H9 (cell line): ENCODE measurements at regions not wholly inside any gene's neighbourhood (a gene's known extent, or its start where the extent isn't known, plus 50 kb on each side); places are given as distances from the start of the nearest gene placed in this dataset.

ENCODE experiments used
- DNase-seq: peaks from one replicate; pipeline ENCODE4 v3.0.0-alpha.2; 2017
- H2AFZ ChIP-seq: one replicate; pipeline ENCODE4 v1.6.1; 2013; ENCODE audit warnings: mild to moderate bottlenecking, low read length, control low read depth, moderate library complexity
- H2AK5ac ChIP-seq: 2 replicates; pipeline ENCODE4 v1.6.1; 2013; ENCODE audit warnings: low read length, control low read depth, mixed read lengths; ENCODE audit not compliant: insufficient read length
- H2BK120ac ChIP-seq: one replicate; pipeline ENCODE4 v1.6.1; 2013; ENCODE audit warnings: low read depth, mild to moderate bottlenecking, low read length, control low read depth, inconsistent platforms; ENCODE audit not compliant: poor library complexity, severe bottlenecking
- H2BK12ac ChIP-seq: 2 replicates; pipeline ENCODE4 v1.6.1; 2013; ENCODE audit warnings: low read length, control low read depth, mixed read lengths, low read depth; ENCODE audit not compliant: insufficient read length
- H2BK15ac ChIP-seq: 2 replicates; pipeline ENCODE4 v1.6.1; 2013; ENCODE audit warnings: low read depth, low read length, control low read depth
- H2BK20ac ChIP-seq: one replicate; pipeline ENCODE4 v1.6.1; 2013; ENCODE audit warnings: low read depth, mild to moderate bottlenecking, low read length, control low read depth, inconsistent platforms; ENCODE audit not compliant: poor library complexity, severe bottlenecking
- H2BK5ac ChIP-seq: 2 replicates; pipeline ENCODE4 v1.6.1; 2013; ENCODE audit warnings: low read length, control low read depth, mixed read lengths; ENCODE audit not compliant: insufficient read length
- H3K14ac ChIP-seq: 2 replicates; pipeline ENCODE4 v1.6.1; 2013; ENCODE audit warnings: low read length, control low read depth; ENCODE audit not compliant: insufficient read depth
- H3K18ac ChIP-seq: 2 replicates; pipeline ENCODE4 v1.6.1; 2013; ENCODE audit warnings: low read depth, mild to moderate bottlenecking, mixed read lengths, low read length, control low read depth; ENCODE audit not compliant: insufficient read length
- H3K23ac ChIP-seq: 2 replicates; pipeline ENCODE4 v1.6.1; 2013; ENCODE audit warnings: low read length, control low read depth, mixed read lengths, low read depth; ENCODE audit not compliant: insufficient read length
- H3K23me2 ChIP-seq: 2 replicates; pipeline ENCODE4 v1.6.1; 2013; ENCODE audit warnings: low read depth, mild to moderate bottlenecking, mixed read lengths, low read length, control low read depth; ENCODE audit not compliant: insufficient read length, poor library complexity, severe bottlenecking
- H3K27ac ChIP-seq: 2 replicates; pipeline ENCODE4 v1.5.1; 2013; ENCODE audit warnings: low read length, control low read depth, mixed read lengths, low read depth; ENCODE audit not compliant: insufficient read length
- H3K27me3 ChIP-seq: 2 replicates; pipeline ENCODE4 v1.6.1; 2013; ENCODE audit warnings: low read length, control low read depth, inconsistent platforms; ENCODE audit not compliant: insufficient read depth
- H3K4ac ChIP-seq: 2 replicates; pipeline ENCODE4 v1.6.1; 2013; ENCODE audit warnings: low read depth, mild to moderate bottlenecking, control low read depth, inconsistent platforms, low read length, moderate library complexity
- H3K4me1 ChIP-seq: 2 replicates; pipeline ENCODE4 v1.6.1; 2013; ENCODE audit warnings: low read length, control low read depth, inconsistent platforms; ENCODE audit not compliant: insufficient read depth
- H3K4me2 ChIP-seq: 2 replicates; pipeline ENCODE4 v1.6.1; 2013; ENCODE audit warnings: low read length, control low read depth, mixed read lengths; ENCODE audit not compliant: insufficient read length, insufficient read depth
- H3K56ac ChIP-seq: 2 replicates; pipeline ENCODE4 v1.6.1; 2013; ENCODE audit warnings: low read depth, mild to moderate bottlenecking, mixed read lengths, low read length, control low read depth; ENCODE audit not compliant: insufficient read length
- H3K79me1 ChIP-seq: 2 replicates; pipeline ENCODE4 v1.6.1; 2013; ENCODE audit warnings: low read depth, mild to moderate bottlenecking, moderate library complexity, low read length, control low read depth, inconsistent platforms; ENCODE audit not compliant: insufficient read depth, poor library complexity, severe bottlenecking
- H3K79me2 ChIP-seq: 2 replicates; pipeline ENCODE4 v1.6.1; 2013; ENCODE audit warnings: low read length, control low read depth, inconsistent platforms; ENCODE audit not compliant: insufficient read depth
- H3K9ac ChIP-seq: 2 replicates; pipeline ENCODE4 v1.6.1; 2013; ENCODE audit warnings: low read length, control low read depth, mixed read lengths; ENCODE audit not compliant: insufficient read length; ENCODE audit errors: extremely low read depth
- H3K9me3 ChIP-seq: one replicate; pipeline ENCODE4 v1.6.1; 2013; ENCODE audit warnings: low read depth, low read length, inconsistent platforms; ENCODE audit not compliant: control insufficient read depth
- H3T11ph ChIP-seq: one replicate; pipeline ENCODE4 v1.6.1; 2013; ENCODE audit warnings: mild to moderate bottlenecking, low read length, control low read depth, inconsistent platforms
- H4K20me1 ChIP-seq: one replicate; pipeline ENCODE4 v1.6.1; 2013; ENCODE audit not compliant: control insufficient read depth, insufficient read length, insufficient read depth
- H4K5ac ChIP-seq: 2 replicates; pipeline ENCODE4 v1.6.1; 2013; ENCODE audit warnings: low read depth, mild to moderate bottlenecking, mixed read lengths, low read length, control low read depth; ENCODE audit not compliant: insufficient read length
- H4K8ac ChIP-seq: replicated peaks from 2 replicates; pipeline ENCODE4 v1.6.1; 2013; ENCODE audit warnings: low read length, control low read depth, mixed read lengths, low read depth; ENCODE audit not compliant: insufficient read length
- H4K91ac ChIP-seq: 2 replicates; pipeline ENCODE4 v1.6.1; 2013; ENCODE audit warnings: low read depth, mild to moderate bottlenecking, moderate library complexity, mixed read lengths, low read length, control low read depth; ENCODE audit not compliant: insufficient read length
- H3K27ac Mint-ChIP-seq, 3 experiments: 2 replicates in 2 of 3; 3 replicates in 1 of 3; pipeline ENCODE4 v1.8.0; 2020 to 2021; ENCODE audit warnings: mixed read lengths in 3 of 3, mild to moderate bottlenecking in 1 of 3, moderate library complexity in 1 of 3
- H3K27me3 Mint-ChIP-seq: 2 replicates; pipeline ENCODE4 v1.8.0; 2021; ENCODE audit warnings: low read depth, mild to moderate bottlenecking, moderate library complexity, mixed read lengths
- H3K36me3 Mint-ChIP-seq, 3 experiments: 2 replicates in 2 of 3; 3 replicates in 1 of 3; pipeline ENCODE4 v1.8.0; 2020 to 2021; ENCODE audit warnings: low read depth in 3 of 3, mixed read lengths in 3 of 3; ENCODE audit not compliant: insufficient read depth in 1 of 3
- H3K4me1 Mint-ChIP-seq, 2 experiments: 2 replicates each; pipeline ENCODE4 v1.8.0; 2020; ENCODE audit warnings: mixed read lengths in 2 of 2
- H3K4me3 Mint-ChIP-seq, 2 experiments: 2 replicates in 1 of 2; 3 replicates in 1 of 2; pipeline ENCODE4 v1.8.0; 2020 to 2021; ENCODE audit warnings: mild to moderate bottlenecking in 2 of 2, mixed read lengths in 2 of 2, moderate library complexity in 1 of 2
- H3K9me3 Mint-ChIP-seq, 2 experiments: 2 replicates in 1 of 2; 3 replicates in 1 of 2; pipeline ENCODE4 v1.8.0; 2020; ENCODE audit warnings: mild to moderate bottlenecking in 2 of 2, mixed read lengths in 2 of 2, moderate library complexity in 1 of 2
- CTCF ChIP-seq: fragments of 200-600 bp; sonication (generic); conservative IDR thresholded peaks from 3 replicates; pipeline ENCODE4 v1.8.0; 2021; ENCODE audit warnings: antibody characterized with exemption, mild to moderate bottlenecking
- WGBS: extraction: QIAGEN DNeasy Blood & Tissue Kit; methylation state at CpG from one replicate; pipeline ENCODE4 v1.1.7; 2013; ENCODE audit warnings: missing lambda C conversion rate, low lambda C conversion rate, mixed read lengths; ENCODE audit not compliant: insufficient read length; ENCODE audit errors: extremely low coverage; 5-methylcytosine and 5-hydroxymethylcytosine counted together

- no peak overlapping the region for H3K27ac ChIP-seq
- H3K56ac ChIP-seq: no peak overlapping the region
- no peaks in the 10 kb centered on the region for H3K79me2 ChIP-seq
- no peak overlapping the region for H4K5ac ChIP-seq
- no peaks in the 10 kb centered on the region; a peak in 1 of 5 replicates for H3K9me3 Mint-ChIP-seq
- DNase-seq: no peak
- H3T11ph ChIP-seq: no peak overlapping the region
- no peak overlapping the region for H2BK15ac ChIP-seq
- no peak overlapping the region for H2BK120ac ChIP-seq
- H3K27me3 Mint-ChIP-seq: no peaks in the 10 kb centered on the region
- no peaks in the 10 kb centered on the region for H3K23me2 ChIP-seq
- H3K4me1 Mint-ChIP-seq: no peaks in the 10 kb centered on the region
- no peak overlapping the region for H3K4ac ChIP-seq
- no peak for TF ChIP-seq CTCF
- H3K4me3 Mint-ChIP-seq: no peak overlapping the region
- no peak overlapping the region for H2AFZ ChIP-seq
- no peak overlapping the region for H2BK12ac ChIP-seq
- no peak overlapping the region for H3K27ac Mint-ChIP-seq
- H3K18ac ChIP-seq: no peak overlapping the region
- H2AK5ac ChIP-seq: no peak overlapping the region
- no peak overlapping the region for H3K9ac ChIP-seq
- H3K4me2 ChIP-seq: no peak overlapping the region
- H3K79me1 ChIP-seq: no peaks in the 10 kb centered on the region
- no peak overlapping the region for H2BK20ac ChIP-seq
- H3K14ac ChIP-seq: no peak overlapping the region
- H4K20me1 ChIP-seq: no peaks in the 10 kb centered on the region
- whole genome bisulfite sequencing: no CpG with 5 or more reads among the region's 2 CpGs
- H3K4me1 ChIP-seq: no peaks in the 10 kb centered on the region
- no peaks in the 10 kb centered on the region for H3K9me3 ChIP-seq
- no peaks in the 10 kb centered on the region for H3K27me3 ChIP-seq
- H2BK5ac ChIP-seq: no peak overlapping the region
- H4K91ac ChIP-seq: no peak overlapping the region
- H3K36me3 Mint-ChIP-seq: no peaks in the 10 kb centered on the region
- no peak overlapping the region for H4K8ac ChIP-seq
- H3K23ac ChIP-seq: no peak overlapping the region
Measured at GRCh38 chr2:152950126-152950525, 231.7 kb downstream of the ARL6IP6 start.
